ENCODE measurements at regions not wholly inside any gene's neighbourhood (a gene's known extent, or its start where the extent isn't known, plus 50 kb on each side); places are given as distances from the start of the nearest gene placed in this dataset.

- DNase-seq = no peak
Observed at GRCh38 chr9:99559776-99560175, 261.9 kb upstream of the NR4A3 start.

DNA sequence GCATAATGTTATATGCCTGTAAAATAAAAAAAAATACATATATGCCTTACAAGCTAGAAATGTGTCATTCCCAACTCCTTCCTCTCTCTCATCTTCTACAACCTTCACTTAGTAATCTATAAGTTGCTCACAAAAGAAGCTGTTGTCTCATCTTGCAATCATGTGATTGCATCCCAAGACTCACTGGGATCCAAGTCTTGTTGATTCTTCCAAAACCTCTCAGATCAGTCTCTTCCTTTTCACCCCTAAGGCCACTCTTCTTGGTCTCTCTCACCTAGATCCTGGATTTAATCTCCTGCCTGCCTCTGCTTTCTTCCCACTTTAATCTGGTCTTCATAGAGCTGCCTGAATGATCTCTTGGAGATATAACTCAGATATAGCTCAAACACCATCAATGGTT, 261.1 kb upstream of the NR4A3 start:
- no peak for DNase-seq

DNA sequence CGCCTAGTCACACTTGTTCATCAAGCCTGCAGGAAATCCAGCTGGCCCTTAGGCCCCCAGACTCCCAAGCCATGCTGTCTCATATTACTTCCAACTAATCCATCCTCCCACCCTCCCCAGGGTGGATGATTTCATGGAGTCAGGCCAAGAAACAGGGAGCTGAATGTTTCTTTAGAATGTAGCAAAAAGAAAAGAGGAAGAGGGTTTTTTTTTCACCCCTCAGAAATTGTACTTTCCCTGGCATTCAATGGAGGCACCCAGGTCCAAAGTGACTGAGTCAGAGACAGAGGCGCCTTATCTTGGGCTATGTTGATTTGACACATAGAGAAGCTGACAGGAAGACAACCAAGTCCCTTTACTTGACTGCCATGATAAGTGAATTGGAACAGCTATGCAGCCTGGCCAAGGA, 260.2 kb upstream of the NR4A3 start:
- no peak for DNase-seq

- DNase-seq = no peak
Observed at GRCh38 chr9:99561961-99562565, 259.6 kb upstream of the NR4A3 start.

DNA sequence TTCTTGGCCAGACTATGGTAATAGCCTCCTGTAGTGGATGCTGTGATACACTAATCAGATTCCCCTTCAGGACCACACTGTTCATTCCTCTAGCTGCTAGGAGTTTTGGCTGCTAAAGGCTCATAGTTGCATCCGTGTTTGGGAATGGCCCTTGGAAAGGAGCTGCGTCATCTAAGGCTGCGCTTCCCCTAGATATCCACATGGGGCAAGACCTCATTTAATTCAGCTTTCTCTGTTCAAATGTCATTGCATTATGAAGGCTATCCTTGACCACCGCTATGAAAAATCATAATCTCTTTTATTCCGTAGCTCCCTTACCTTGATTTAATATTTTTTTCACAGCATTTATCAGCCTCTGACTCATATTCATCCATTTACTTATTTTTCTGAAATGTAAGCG, 258.3 kb upstream of the NR4A3 start:
- DNase-seq = no peak

- DNase-seq = no peak
Observed at GRCh38 chr9:99565203-99565602, 256.5 kb upstream of the NR4A3 start.

DNA sequence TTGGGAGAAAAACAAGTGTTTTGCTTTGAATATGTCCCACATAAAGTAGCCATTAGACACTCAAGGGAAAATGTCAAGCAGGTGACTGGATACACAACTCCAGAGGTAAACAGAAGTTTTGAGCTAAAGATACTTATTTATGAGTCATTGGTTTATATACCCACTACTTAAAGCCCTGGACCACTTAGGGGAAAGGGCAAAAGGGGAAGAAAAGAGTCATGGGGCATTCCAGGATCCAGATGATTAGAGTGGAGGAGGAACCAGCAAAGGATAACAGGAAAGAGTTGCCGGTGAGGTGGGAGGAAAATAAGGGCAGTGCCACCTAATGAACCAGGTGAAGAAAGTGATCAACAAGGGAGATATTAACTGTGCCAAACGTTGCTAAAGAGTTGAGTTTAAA, 254.2 kb upstream of the NR4A3 start:
- no peak for DNase-seq

DNA sequence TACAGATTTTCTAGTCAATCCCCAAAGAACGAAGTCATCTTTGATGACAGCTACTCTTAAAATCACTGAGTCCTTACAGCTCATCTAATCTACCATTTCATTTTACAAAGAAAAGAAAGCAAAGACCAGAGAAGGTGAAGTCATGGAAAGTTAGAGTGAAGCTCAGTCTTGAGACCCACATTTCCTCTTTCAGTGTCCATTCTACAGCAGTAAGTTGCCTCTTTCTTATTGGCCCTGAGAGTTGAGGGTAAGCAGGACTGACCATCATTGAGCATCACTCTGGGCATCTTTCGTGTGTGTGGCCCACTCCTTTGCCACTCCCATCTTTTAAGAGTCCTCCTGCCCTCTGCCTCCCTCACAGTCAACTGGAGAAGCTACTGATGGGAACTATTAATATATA, 251.8 kb upstream of the NR4A3 start:
- no peak for DNase-seq

GRCh38 chr9:99572567-99572966, 249.1 kb upstream of the NR4A3 start:
- DNase-seq = no peak

- no peak for DNase-seq
Observed at GRCh38 chr9:99573085-99573484, 248.6 kb upstream of the NR4A3 start.

GRCh38 chr9:99573886-99574285, 247.8 kb upstream of the NR4A3 start:
- DNase-seq = no peak

- no peak for DNase-seq
Observed at GRCh38 chr9:99576002-99576401, 245.7 kb upstream of the NR4A3 start.

GRCh38 chr9:99576876-99577275, 244.8 kb upstream of the NR4A3 start:
- DNase-seq = no peak

- no peak for DNase-seq
Observed at GRCh38 chr9:99577351-99577750, 244.3 kb upstream of the NR4A3 start.

- no peak for DNase-seq
Observed at GRCh38 chr9:99578666-99579065, 243.0 kb upstream of the NR4A3 start.

- DNase-seq = no peak
Observed at GRCh38 chr9:99579964-99580363, 241.7 kb upstream of the NR4A3 start.

DNA sequence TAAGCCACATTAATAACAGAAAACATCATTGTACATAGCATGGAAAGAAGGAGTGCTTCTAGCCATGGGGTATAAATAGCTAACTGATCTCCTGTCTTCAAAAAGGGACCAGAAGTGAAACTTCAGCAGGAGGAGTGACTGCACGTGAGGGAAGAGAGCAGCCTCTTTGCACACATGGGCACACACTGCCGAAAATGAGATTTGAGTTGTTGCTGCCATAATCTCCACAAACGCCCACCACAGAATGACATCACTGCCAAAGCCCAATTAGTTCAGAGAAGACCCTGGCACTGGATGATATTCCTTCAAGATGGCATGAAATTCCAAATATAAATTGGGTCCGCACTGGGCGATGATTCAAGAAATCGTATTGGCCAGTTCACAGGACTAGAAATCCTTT, 238.9 kb upstream of the NR4A3 start:
- DNase-seq = no peak

DNA sequence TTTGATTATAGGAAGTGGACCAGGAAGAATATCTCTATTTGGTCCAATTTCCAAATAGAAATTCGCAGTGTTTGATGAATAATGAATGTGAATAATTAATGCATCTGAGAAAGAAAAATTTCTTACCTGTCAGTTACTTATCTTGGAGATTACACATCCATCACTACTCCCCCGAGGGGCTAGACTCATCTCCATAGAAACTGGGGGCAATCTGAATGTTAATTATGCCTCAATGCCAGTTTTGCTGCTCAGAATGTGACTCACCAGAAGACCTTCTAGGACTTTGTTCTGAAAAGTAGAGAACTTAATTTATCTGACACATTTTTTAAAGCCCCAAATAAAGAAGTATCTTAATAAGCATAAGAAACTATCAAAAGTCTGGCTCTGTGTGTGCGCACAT, 233.4 kb upstream of the NR4A3 start:
- DNase-seq = no peak

DNA sequence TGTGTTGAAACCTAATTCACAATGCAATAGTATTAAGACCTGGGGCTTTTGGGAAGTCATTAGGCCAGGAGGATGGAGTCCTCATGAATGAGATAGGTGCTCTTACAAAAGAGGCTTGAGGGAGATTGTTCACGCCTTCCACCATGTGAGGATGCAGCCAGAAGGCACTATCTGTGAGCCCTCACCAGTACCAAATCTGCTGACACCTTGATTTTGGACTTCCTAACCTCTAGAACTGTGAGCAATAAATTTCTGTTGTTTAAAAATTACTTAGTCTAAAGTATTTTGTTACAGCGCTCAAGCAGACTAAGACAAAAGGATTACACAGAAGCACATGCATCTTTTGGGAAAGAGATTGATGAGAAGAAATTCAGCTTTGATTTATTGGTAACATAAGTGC, 232.9 kb upstream of the NR4A3 start:
- no peak for DNase-seq

GRCh38 chr9:99590410-99590809, 231.3 kb upstream of the NR4A3 start:
- DNase-seq = no peak

GRCh38 chr9:99590840-99591239, 230.8 kb upstream of the NR4A3 start:
- DNase-seq = no peak

DNA sequence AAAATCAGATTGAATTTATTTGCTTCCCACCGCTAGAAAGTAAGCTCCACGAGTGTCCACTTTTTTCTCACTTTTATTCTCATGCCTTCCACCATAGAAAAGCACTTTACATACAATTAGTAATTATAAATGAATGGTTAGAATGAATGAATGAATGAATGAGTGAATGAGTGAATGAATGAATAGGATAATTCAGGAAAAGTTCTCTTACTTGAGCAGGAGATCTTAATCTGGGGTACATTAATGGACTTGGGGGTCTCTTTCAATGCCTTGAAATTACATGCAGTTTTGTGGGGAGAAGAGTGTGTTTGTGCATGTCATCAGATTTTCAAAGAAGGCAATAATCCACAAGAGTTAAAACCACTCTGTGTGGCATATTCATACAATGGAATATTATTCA, 229.9 kb upstream of the NR4A3 start:
- DNase-seq = no peak

DNA sequence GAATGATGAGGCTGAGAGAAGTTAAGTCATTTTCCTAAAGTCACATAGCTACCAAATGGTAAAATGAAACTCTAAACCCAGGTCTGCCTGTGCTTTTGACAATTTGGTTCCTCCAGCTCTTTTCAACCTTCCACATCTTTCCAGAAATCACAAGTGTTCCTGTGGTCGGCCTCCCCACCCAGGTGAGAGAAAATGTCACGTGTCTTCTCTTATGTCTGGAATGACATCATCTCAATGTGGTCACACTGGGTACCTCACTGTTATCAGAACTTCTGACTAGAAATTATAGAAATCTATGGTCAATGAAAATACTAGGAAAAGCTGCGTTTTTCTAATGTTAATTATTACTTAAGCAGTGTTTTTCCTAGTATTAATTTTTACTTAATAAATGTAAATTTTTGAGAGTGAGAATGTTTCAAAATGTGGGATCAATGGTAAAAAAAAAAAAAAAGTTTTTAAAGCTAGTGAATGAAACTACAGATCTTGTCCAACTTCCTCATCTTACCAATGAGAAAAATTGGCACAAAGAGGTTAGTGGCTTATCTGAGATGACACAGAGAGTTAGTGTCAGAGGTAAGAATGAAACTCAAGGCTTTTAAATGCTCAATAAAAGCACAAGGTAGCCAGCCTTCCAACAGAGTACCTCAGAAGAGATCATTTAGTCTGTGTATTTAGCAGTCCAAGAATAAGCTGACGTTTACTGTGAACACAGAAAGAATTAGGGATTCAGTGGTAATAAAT, 228.7 kb upstream of the NR4A3 start:
- DNase-seq = no peak

DNA sequence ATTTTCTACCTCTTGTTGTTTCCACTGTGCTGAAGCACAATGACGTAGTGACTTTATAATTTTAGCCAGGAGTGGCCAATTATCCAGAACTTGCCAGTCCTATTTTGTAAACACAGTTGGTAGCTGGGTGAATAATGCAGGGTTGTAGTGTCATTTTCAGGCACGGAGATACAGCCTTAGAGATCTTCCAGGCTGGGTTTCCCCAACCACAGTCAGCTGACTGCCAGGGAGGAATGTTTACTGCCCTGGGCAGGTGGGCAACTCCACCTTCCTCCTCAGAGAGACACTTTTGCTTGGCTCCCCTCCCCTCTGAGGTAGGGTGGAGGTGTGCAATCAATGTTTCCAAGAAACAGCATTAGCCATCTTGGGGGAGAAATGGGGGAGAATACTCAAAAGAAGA, 228.1 kb upstream of the NR4A3 start:
- no peak for DNase-seq
